ENCODE measurements at regions not wholly inside any gene's neighbourhood (a gene's known extent, or its start where the extent isn't known, plus 50 kb on each side); places are given as distances from the start of the nearest gene placed in this dataset.

DNA sequence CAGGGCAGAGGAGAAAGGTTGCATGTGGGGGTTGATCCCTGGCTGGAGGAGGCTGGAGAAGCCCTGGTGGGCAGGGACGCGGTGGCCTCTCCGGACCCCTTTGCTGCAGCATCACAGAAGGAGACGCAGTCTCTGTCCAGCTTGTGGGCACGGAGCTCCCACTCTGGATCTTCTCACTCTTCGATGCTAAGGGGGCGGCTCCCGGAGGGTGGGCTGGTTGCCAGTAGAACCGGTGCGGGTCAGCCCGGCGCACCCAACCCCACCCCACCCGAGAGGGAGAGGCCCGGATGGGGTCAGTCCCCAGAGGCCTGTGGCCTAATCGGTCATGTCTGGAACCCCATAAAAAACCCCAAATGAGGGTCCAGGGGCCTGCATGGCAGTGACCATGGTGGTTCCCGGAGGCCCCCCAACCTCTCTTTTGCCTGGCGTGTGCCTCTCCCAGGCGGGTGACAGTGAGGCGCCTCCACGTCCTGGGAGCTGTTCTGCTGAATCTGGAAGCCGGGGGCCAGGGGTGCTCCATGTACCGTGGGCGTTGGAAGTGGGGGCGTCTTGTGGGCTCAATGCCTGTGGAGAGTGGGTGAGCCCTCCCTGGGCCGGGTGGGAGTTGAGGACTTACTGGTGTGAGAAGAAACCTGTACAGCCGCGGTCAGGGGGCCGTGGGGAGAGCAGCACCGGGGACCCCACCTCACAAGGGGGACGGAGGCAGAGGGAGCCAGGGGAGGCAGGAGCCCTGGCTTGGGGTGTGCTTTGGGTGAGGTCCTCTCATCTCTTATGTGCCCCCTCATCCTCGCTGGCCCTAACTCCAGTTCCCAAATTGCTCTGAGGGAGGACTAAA, 79.6 kb downstream of the RTP5 start:
- no peak overlapping the region for H3T11ph ChIP-seq (ENCODE audit: low read length)
- Mint-ChIP-seq H3K4me3 (no peak overlapping the region), H3K27ac (no peak overlapping the region), H3K4me1 (peaks cover 17 to 21% of the 10 kb centered on the region in 2 experiments), H3K27me3 (ENCODE audit: low read depth) (peaks cover 81% of the 10 kb centered on the region), H3K9me3 (peaks cover 5 to 6% of the 10 kb centered on the region in 2 experiments; a peak in 4 of 5 replicates), H3K36me3 (ENCODE audit: insufficient read depth in 1 of 3, low read depth in 3 of 3) (peaks cover 0 to 6% (median 5%) of the 10 kb centered on the region in 3 experiments; a peak in 4 of 7 replicates)
- H2BK5ac ChIP-seq (ENCODE audit: insufficient read length, low read length), result no peak overlapping the region
- H3K18ac ChIP-seq (ENCODE audit: insufficient read length, low read depth, low read length), result no peak overlapping the region
- no CpG with 5 or more reads among the region's 31 CpGs for WGBS (ENCODE audit: extremely low coverage, insufficient read length, low lambda C conversion rate)
- no peak overlapping the region for H2AFZ ChIP-seq (ENCODE audit: low read length)
- H3K23ac ChIP-seq (ENCODE audit: insufficient read length, low read depth, low read length), result no peak overlapping the region
- no peaks in the 10 kb centered on the region for H3K79me2 ChIP-seq (ENCODE audit: insufficient read depth, low read length)
- no peak overlapping the region for H2BK20ac ChIP-seq (ENCODE audit: low read depth, low read length, poor library complexity, severe bottlenecking)
- H2BK12ac ChIP-seq (ENCODE audit: insufficient read length, low read depth, low read length), result no peak overlapping the region
- H3K27me3 ChIP-seq (ENCODE audit: insufficient read depth, low read length), result peaks cover 11% of the 10 kb centered on the region; the same call in 1 of the 2 replicates
- H3K9ac ChIP-seq (ENCODE audit: extremely low read depth, insufficient read length, low read length), result no peak overlapping the region
- no peak overlapping the region for H3K56ac ChIP-seq (ENCODE audit: insufficient read length, low read depth, low read length)
- H2BK120ac ChIP-seq (ENCODE audit: low read depth, low read length, poor library complexity, severe bottlenecking), result no peak overlapping the region
- H3K9me3 ChIP-seq (ENCODE audit: control insufficient read depth, low read depth, low read length), result no peaks in the 10 kb centered on the region
- H4K5ac ChIP-seq (ENCODE audit: insufficient read length, low read depth, low read length), result no peak overlapping the region
- TF ChIP-seq, protein P1, sequence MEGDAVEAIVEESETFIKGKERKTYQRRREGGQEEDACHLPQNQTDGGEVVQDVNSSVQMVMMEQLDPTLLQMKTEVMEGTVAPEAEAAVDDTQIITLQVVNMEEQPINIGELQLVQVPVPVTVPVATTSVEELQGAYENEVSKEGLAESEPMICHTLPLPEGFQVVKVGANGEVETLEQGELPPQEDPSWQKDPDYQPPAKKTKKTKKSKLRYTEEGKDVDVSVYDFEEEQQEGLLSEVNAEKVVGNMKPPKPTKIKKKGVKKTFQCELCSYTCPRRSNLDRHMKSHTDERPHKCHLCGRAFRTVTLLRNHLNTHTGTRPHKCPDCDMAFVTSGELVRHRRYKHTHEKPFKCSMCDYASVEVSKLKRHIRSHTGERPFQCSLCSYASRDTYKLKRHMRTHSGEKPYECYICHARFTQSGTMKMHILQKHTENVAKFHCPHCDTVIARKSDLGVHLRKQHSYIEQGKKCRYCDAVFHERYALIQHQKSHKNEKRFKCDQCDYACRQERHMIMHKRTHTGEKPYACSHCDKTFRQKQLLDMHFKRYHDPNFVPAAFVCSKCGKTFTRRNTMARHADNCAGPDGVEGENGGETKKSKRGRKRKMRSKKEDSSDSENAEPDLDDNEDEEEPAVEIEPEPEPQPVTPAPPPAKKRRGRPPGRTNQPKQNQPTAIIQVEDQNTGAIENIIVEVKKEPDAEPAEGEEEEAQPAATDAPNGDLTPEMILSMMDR (conservative IDR thresholded peaks at IDR 0.05), result no peak
- peaks cover 2% of the 10 kb centered on the region for H3K23me2 ChIP-seq (ENCODE audit: insufficient read length, low read depth, low read length, poor library complexity, severe bottlenecking)
- H4K91ac ChIP-seq (ENCODE audit: insufficient read length, low read depth, low read length), result no peak overlapping the region
- H3K79me1 ChIP-seq (ENCODE audit: insufficient read depth, low read depth, low read length, poor library complexity, severe bottlenecking), result no peaks in the 10 kb centered on the region
- H2BK15ac ChIP-seq (ENCODE audit: low read depth, low read length), result no peak overlapping the region
- H3K4ac ChIP-seq (ENCODE audit: low read depth, low read length), result no peak overlapping the region
- H3K4me1 ChIP-seq (ENCODE audit: insufficient read depth, low read length), result peaks cover 4% of the 10 kb centered on the region; the same call in 1 of the 2 replicates
- H2AK5ac ChIP-seq (ENCODE audit: insufficient read length, low read length), result no peak overlapping the region
- no peak overlapping the region for H3K27ac ChIP-seq (ENCODE audit: insufficient read length, low read depth, low read length)
- H3K4me2 ChIP-seq (ENCODE audit: insufficient read depth, insufficient read length, low read length), result no peak overlapping the region
- H3K14ac ChIP-seq (ENCODE audit: insufficient read depth, low read length), result no peak overlapping the region; the same call in 1 of the 2 replicates
- H4K20me1 ChIP-seq (ENCODE audit: control insufficient read depth, insufficient read depth, insufficient read length), result no peaks in the 10 kb centered on the region
- no peak for DNase-seq
- H4K8ac ChIP-seq (replicated peaks; ENCODE audit: insufficient read length, low read depth, low read length), result no peak overlapping the region
